MCF 10A (cell line): ENCODE measurements at regions not wholly inside any gene's neighbourhood (a gene's known extent, or its start where the extent isn't known, plus 50 kb on each side); places are given as distances from the start of the nearest gene placed in this dataset.
A peak's percentile ranks its signal among the peaks of the same experiment; 100 is the strongest.

Experiments used
- BruUV-seq: library from RNA; stranded (reverse); fragments of 400-500 nt; replicated peaks from 2 replicates; lab custom pipeline; 2021; lab: Mats Ljungman, UMichigan
- CTCF ChIA-PET: fragments of 300-600 bp; sonication (Branson Sonifier 250); formaldehyde crosslinking; extraction: SDS; loops from one replicate; lab custom pipeline; 2021; ENCODE audit warnings: antibody characterized with exemption, inconsistent platforms; lab: Yijun Ruan, JAX
- POLR2A ChIA-PET: fragments of 300-600, 350-650 bp; sonication (Branson Sonifier 250); formaldehyde crosslinking; extraction: SDS; loops from one replicate; lab custom pipeline; 2020; ENCODE audit warnings: antibody characterized with exemption, inconsistent platforms; lab: Yijun Ruan, JAX
- DNase-seq: peaks from one replicate; pipeline ENCODE4 v3.0.0-alpha.2; 2018; ENCODE audit not compliant: unreplicated experiment
- H3K27ac Mint-ChIP-seq: one replicate; pipeline ENCODE4 v1.8.0; 2022; ENCODE audit warnings: mild to moderate bottlenecking, low read depth, mixed read lengths; ENCODE audit not compliant: unreplicated experiment
- H3K27me3 Mint-ChIP-seq: one replicate; pipeline ENCODE4 v1.8.0; 2022; ENCODE audit warnings: mixed read lengths; ENCODE audit not compliant: insufficient read depth, unreplicated experiment
- H3K36me3 Mint-ChIP-seq: one replicate; pipeline ENCODE4 v1.8.0; 2022; ENCODE audit warnings: mild to moderate bottlenecking, moderate library complexity, mixed read lengths; ENCODE audit not compliant: insufficient read depth, unreplicated experiment
- H3K4me1 Mint-ChIP-seq: one replicate; pipeline ENCODE4 v1.8.0; 2022; ENCODE audit warnings: mixed read lengths; ENCODE audit not compliant: insufficient read depth, unreplicated experiment
- H3K4me3 Mint-ChIP-seq: one replicate; pipeline ENCODE4 v1.8.0; 2022; ENCODE audit warnings: mild to moderate bottlenecking, moderate library complexity, mixed read lengths; ENCODE audit not compliant: unreplicated experiment
- H3K9me3 Mint-ChIP-seq: one replicate; pipeline ENCODE4 v1.8.0; 2022; ENCODE audit warnings: mixed read lengths; ENCODE audit not compliant: unreplicated experiment
- intact Hi-C: fragments of 100-400 bp; cut with micrococcal nuclease; formaldehyde crosslinking; loops from 2 replicates; pipeline ENCODE4 v1.14.1; 2022
- TF ChIP-seq, protein P1 (sequence below): fragments of 200-600 bp; IDR thresholded peaks from one replicate; pipeline ENCODE4 v1.8.0; 2022; ENCODE audit warnings: antibody characterized with exemption, mild to moderate bottlenecking; ENCODE audit not compliant: unreplicated experiment

DNA sequence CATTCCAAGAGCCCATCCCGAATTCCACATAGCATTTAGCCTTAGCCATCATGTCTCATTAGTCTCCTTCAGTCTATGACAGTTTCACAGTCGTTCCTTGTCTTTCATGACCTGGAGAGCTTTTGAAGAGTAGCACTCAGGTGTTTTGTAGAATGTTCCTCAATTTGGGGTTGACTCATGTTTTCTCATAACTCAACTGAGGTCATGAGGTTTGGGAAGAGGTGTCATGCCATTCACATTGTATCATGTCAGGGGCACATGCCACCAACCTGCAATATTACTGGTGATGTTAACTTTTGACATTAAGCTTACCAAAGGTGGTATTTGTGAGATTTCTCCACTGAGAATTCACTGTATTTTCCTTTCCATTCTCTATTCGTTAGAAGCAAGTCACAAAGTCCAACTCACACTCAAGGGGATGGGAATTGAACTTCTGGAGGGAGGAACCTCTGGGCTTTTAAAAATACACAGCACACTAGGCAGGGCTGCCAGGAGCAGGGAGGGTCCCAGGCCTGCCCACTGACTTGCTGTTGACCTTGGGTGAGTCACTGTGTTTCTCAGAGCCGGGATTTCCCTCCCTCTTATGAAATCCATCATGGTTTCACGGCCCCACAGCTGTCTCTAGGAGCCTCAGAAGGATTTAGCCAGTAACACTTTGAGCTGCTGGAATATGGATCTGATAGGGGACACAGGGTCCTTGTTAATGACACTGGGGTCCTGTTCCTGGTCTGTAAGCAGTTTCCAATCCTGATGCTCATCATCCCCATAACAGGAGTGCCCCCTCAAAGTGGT is 74.4 kb upstream of the TCF7L2 start:
- Mint-ChIP-seq H3K27ac (no peak overlapping the region), H3K4me3 (no peak overlapping the region), H3K4me1 (peaks cover 9% of the 10 kb centered on the region), H3K9me3 (no peaks in the 10 kb centered on the region), H3K27me3 (no peaks in the 10 kb centered on the region), H3K36me3 (no peaks in the 10 kb centered on the region)
- POLR2A ChIA-PET, result interaction anchor here (1.7 kb wide), 1 partner anchor 9 kb away, joined by 5 read pairs; no protein-coding TSS in a partner anchor
- CTCF ChIA-PET, result interaction anchor here (0.6 to 0.8 kb wide), 2 partner anchors 10 to 207 kb away, joined by 4 read pairs; no protein-coding TSS in a partner anchor
- BruUV-seq, result no TSS peak
- peak; percentile 84 for DNase-seq
- TF ChIP-seq, protein P1, sequence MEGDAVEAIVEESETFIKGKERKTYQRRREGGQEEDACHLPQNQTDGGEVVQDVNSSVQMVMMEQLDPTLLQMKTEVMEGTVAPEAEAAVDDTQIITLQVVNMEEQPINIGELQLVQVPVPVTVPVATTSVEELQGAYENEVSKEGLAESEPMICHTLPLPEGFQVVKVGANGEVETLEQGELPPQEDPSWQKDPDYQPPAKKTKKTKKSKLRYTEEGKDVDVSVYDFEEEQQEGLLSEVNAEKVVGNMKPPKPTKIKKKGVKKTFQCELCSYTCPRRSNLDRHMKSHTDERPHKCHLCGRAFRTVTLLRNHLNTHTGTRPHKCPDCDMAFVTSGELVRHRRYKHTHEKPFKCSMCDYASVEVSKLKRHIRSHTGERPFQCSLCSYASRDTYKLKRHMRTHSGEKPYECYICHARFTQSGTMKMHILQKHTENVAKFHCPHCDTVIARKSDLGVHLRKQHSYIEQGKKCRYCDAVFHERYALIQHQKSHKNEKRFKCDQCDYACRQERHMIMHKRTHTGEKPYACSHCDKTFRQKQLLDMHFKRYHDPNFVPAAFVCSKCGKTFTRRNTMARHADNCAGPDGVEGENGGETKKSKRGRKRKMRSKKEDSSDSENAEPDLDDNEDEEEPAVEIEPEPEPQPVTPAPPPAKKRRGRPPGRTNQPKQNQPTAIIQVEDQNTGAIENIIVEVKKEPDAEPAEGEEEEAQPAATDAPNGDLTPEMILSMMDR, result no peak
- intact Hi-C loops, result no loop called here

DNA sequence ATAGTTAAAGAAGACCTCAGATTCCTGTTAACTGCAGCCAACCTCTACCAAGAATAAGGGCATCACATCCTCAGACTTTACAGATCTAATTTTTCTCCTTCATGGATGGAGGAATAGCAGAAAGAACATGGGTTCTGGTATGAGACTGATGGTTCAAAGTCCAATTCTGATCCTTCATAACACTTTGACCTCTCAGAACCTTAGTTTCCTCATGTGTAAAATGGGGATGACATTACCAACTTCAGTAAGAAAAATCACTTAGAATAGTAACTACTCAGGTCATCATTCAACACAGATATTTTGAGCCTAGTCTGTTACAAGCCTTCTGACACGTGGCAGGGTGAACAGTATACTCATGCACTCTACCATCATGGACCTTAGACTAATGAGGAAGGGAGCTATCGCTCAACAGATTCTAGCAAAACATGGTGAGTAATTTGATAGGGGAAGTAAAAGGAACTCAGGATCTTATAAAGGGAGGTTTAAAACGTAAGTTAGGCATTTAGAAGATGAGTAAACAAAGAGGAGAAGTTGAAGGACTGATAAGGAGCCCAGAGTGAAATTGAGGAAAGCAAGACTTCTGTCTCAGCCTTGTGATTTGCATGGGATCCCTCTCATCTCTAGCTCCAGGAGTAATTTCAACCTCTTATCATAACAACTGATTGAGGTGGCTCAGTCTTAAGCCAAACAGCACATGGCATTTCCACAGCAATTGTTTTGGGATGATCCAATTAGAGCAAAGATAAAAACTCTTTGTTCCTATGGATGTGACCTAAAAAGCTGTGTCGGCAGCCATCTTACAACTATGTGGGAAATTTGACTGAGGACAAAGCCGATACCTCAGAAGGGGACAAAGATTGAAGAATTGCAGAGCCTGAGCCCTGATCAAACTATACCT is 69.2 kb upstream of the TCF7L2 start:
- H3K36me3 Mint-ChIP-seq, result no peaks in the 10 kb centered on the region
- no peak overlapping the region for H3K27ac Mint-ChIP-seq
- no peaks in the 10 kb centered on the region for H3K27me3 Mint-ChIP-seq
- TF ChIP-seq, protein P1, result no peak
- ChIA-PET POLR2A (interaction anchor here (0.6 kb wide), 1 partner anchor 481 kb away, joined by 3 read pairs; no protein-coding TSS in a partner anchor), CTCF (interaction anchor here (0.5 to 0.6 kb wide), 2 partner anchors 11 to 140 kb away, joined by 3 to 4 read pairs; no protein-coding TSS in a partner anchor)
- H3K4me1 Mint-ChIP-seq, result peaks cover 1% of the 10 kb centered on the region
- no TSS peak for BruUV-seq
- intact Hi-C loops, result no loop called here
- DNase-seq, result no peak
- no peaks in the 10 kb centered on the region for H3K9me3 Mint-ChIP-seq
- no peak overlapping the region for H3K4me3 Mint-ChIP-seq

DNA sequence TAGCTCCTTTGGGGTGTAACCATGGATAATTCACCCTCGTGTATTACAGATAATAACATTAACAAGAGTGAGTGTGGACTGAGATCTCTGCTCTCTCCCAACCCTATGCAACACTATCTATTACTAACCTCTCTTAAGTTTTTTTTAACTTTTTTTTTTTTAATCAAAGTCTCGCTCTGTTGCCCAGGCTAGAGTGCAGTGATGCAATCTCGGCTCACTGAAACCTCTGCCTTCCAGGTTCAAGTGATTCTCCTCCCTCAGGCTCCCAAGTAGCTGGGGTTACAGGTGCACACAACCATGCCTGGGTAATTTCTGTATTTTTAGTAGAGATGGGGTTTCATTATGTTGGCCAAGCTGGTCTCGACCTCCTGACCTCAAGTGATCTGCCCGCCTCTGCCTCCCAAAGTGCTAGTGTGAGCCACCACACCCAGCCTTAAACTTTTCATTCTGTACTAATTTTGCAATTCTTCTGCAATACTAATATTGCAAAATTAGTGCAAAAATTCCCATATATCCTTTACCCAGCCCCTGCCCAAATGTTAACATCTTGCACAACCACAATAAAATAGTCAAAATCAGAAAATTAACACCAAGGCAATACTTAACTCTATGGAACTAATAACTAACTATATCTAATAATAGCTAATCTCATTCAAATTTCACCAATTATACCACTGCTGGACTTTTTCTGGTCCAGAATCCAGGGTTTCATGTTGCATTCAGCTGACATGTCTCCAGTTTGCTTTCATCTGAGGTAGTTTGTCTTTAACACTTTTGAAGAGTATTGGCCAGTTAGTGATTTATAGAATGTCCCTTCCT is 66.5 kb upstream of the TCF7L2 start:
- DNase-seq, result no peak
- BruUV-seq, result no TSS peak
- CTCF ChIA-PET, result interaction anchor here (0.5 to 0.6 kb wide), 3 partner anchors 21 to 1204 kb away, joined by 3 read pairs; no protein-coding TSS in a partner anchor
- no peak overlapping the region for H3K27ac Mint-ChIP-seq
- intact Hi-C loops, result no loop called here
- H3K36me3 Mint-ChIP-seq, result no peaks in the 10 kb centered on the region
- TF ChIP-seq, protein P1, result no peak
- POLR2A ChIA-PET, result interaction anchor here (1.1 kb wide), 1 partner anchor 20 kb away, joined by 4 read pairs; no protein-coding TSS in a partner anchor
- H3K4me1 Mint-ChIP-seq, result no peaks in the 10 kb centered on the region
- H3K4me3 Mint-ChIP-seq, result no peak overlapping the region
- H3K27me3 Mint-ChIP-seq, result no peaks in the 10 kb centered on the region
- no peaks in the 10 kb centered on the region for H3K9me3 Mint-ChIP-seq
